Lung (tissue), 11 donors: ENCODE measurements at regions not wholly inside any gene's neighbourhood (a gene's known extent, or its start where the extent isn't known, plus 50 kb on each side); places are given as distances from the start of the nearest gene placed in this dataset.

ENCODE experiments used
- ATAC-seq: fragments of 200-7000 bp; cut with Tn5 transposase; one replicate; pipeline ENCODE4 v1.9.1; 2020; ENCODE audit warnings: moderate number of reproducible peaks; ENCODE audit not compliant: insufficient read depth, low FRiP score
- DNase-seq, 3 donors: peaks; one replicate each; pipeline ENCODE4 v3.0.0-alpha.2; 2013 to 2017
- H3K27ac ChIP-seq, 2 donors: one replicate each; pipeline ENCODE4 v1.5.1; 2013; ENCODE audit warnings: mild to moderate bottlenecking in 2 of 2, moderate library complexity in 2 of 2, control low read depth in 1 of 2, inconsistent platforms in 1 of 2, low read depth in 1 of 2, low read length in 1 of 2
- H3K27me3 ChIP-seq, 3 donors: one replicate each; pipeline ENCODE4 v1.5.1; 2013; ENCODE audit warnings: low read length in 2 of 3; ENCODE audit not compliant: control insufficient read depth in 3 of 3, insufficient read depth in 3 of 3
- H3K36me3 ChIP-seq, 4 donors: one replicate each; pipeline ENCODE4 v1.5.1; 2013; ENCODE audit warnings: low read length in 4 of 4, mild to moderate bottlenecking in 1 of 4, moderate library complexity in 1 of 4; ENCODE audit not compliant: control insufficient read depth in 4 of 4, insufficient read depth in 4 of 4
- H3K4me1 ChIP-seq, 5 donors: one replicate each; pipeline ENCODE4 v1.5.1; 2013; ENCODE audit warnings: low read length in 5 of 5, mild to moderate bottlenecking in 2 of 5, moderate library complexity in 1 of 5; ENCODE audit not compliant: control insufficient read depth in 5 of 5, insufficient read depth in 5 of 5
- H3K4me3 ChIP-seq: one replicate; pipeline ENCODE4 v1.5.1; 2013; ENCODE audit warnings: mild to moderate bottlenecking, control low read depth, moderate library complexity
- H3K9ac ChIP-seq, 2 donors: one replicate each; pipeline ENCODE4 v1.5.1; 2013; ENCODE audit warnings: low read length in 2 of 2, control low read depth in 1 of 2; ENCODE audit not compliant: insufficient read depth in 1 of 2
- H3K9me3 ChIP-seq, 4 donors: one replicate each; pipeline ENCODE4 v1.5.1; 2013; ENCODE audit warnings: low read length in 3 of 4, mild to moderate bottlenecking in 1 of 4, moderate library complexity in 1 of 4; ENCODE audit not compliant: control insufficient read depth in 4 of 4, insufficient read depth in 3 of 4
- WGBS, 2 donors: extraction: QIAGEN DNeasy Blood & Tissue Kit; methylation state at CpG; one replicate each; pipeline ENCODE4 v1.1.7; 2013; 5-methylcytosine and 5-hydroxymethylcytosine counted together
- TF ChIP-seq, protein P1 (sequence below): IDR thresholded peaks from 2 replicates; pipeline ENCODE4 v1.5.1; 2012; ENCODE audit warnings: mild to moderate bottlenecking; ENCODE audit errors: control extremely low read depth, extremely low read depth
- donor health status: control.
- donor health status: control.
- donor health status: Bipolar disorder and iron deficiency.
- donor health status: healthy.
- donor health status: DM: yes; HTN: yes; CAD: no.

DNA sequence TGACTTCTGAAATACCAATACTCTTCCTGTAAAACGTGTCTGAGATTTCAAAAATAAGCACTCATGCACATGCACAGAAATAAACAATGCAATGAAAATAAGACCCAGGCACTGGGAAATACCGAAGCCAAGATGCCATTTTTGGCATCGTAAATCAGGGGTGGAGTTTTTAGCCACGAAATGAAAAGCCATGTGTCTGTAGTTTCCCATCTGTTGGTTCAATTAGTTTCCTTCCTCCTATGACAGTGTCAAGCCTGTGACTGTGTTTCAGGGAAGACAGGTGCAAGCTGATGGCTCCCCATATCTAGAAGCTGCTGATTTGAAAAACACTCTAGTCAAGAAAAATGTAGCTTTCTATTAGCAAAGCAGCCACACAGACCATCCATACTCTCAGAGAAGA lies 480.4 kb upstream of the CAMK1G start:
- H3K27ac ChIP-seq, result no peak overlapping the region
- H3K4me1 ChIP-seq, result peaks cover 0 to 3% (median 0%) of the 10 kb centered on the region in 5 donors
- no peak for ATAC-seq
- TF ChIP-seq, protein P1, sequence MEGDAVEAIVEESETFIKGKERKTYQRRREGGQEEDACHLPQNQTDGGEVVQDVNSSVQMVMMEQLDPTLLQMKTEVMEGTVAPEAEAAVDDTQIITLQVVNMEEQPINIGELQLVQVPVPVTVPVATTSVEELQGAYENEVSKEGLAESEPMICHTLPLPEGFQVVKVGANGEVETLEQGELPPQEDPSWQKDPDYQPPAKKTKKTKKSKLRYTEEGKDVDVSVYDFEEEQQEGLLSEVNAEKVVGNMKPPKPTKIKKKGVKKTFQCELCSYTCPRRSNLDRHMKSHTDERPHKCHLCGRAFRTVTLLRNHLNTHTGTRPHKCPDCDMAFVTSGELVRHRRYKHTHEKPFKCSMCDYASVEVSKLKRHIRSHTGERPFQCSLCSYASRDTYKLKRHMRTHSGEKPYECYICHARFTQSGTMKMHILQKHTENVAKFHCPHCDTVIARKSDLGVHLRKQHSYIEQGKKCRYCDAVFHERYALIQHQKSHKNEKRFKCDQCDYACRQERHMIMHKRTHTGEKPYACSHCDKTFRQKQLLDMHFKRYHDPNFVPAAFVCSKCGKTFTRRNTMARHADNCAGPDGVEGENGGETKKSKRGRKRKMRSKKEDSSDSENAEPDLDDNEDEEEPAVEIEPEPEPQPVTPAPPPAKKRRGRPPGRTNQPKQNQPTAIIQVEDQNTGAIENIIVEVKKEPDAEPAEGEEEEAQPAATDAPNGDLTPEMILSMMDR, result no peak
- H3K9ac ChIP-seq, result no peak overlapping the region
- H3K9me3 ChIP-seq, result no peaks in the 10 kb centered on the region
- no peaks in the 10 kb centered on the region for H3K27me3 ChIP-seq
- no peak overlapping the region for H3K4me3 ChIP-seq
- DNase-seq, result no peak
- WGBS, 2 donors, result 20 to 30% methylated on average over 4 of the region's 4 CpGs
- H3K36me3 ChIP-seq, result no peaks in the 10 kb centered on the region

DNA sequence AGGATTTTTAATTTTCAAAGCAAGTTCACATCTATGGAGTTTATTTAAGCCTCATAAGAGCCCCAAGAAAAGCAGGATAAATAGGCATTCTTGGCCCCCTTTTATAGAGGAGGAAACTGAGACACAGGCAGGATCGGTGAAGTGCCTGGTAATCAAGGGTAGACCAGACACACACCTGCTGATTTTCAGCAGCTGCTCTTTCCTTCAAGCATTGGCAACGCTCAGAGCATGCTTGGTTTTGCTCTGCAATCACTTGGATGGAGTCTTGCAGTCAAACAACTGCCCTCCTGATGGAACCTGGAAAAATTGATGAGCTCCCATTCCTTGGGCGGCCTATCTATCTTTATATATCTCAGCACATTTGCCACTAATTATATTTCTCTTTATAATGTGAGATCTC lies 478.9 kb upstream of the CAMK1G start:
- Histone ChIP-seq H3K9me3 (no peaks in the 10 kb centered on the region), H3K27ac (no peak overlapping the region), H3K36me3 (no peaks in the 10 kb centered on the region), H3K4me1 (peaks cover 0 to 3% (median 0%) of the 10 kb centered on the region in 5 donors), H3K4me3 (no peak overlapping the region), H3K27me3 (no peaks in the 10 kb centered on the region), H3K9ac (no peak overlapping the region)
- DNase-seq (no peak), ATAC-seq (no peak)
- TF ChIP-seq, protein P1, result no peak
- WGBS, 2 donors, result 69 to 88% methylated on average over 3 of the region's 3 CpGs

DNA sequence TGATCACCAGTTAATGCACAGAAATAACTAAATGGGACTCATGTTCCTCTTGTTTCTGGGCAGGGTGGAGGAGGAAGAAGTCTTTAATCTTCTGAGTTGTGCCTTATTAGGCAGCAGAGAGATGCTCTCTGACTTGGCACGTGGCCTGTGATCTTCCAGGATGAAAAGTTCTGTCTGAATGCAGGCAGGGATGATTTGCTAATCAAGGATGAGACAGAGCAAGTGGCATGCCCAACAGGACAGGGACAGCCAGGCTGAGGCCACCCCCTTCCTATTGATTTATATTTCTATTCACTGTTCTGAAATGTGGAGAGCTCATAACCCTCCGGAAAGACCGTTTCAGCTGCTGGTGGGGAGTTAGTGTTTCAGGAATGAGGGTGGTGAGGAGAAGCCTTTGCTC lies 477.8 kb upstream of the CAMK1G start:
- TF ChIP-seq, protein P1, result no peak
- Histone ChIP-seq H3K4me3 (no peak overlapping the region), H3K9me3 (no peaks in the 10 kb centered on the region), H3K9ac (no peak overlapping the region), H3K4me1 (peaks cover 0 to 3% (median 0%) of the 10 kb centered on the region in 5 donors), H3K36me3 (no peaks in the 10 kb centered on the region), H3K27ac (no peak overlapping the region), H3K27me3 (no peaks in the 10 kb centered on the region)
- WGBS, 2 donors, result 63 to 80% methylated on average over 3 of the region's 3 CpGs
- DNase-seq, result no peak
- ATAC-seq, result no peak

DNA sequence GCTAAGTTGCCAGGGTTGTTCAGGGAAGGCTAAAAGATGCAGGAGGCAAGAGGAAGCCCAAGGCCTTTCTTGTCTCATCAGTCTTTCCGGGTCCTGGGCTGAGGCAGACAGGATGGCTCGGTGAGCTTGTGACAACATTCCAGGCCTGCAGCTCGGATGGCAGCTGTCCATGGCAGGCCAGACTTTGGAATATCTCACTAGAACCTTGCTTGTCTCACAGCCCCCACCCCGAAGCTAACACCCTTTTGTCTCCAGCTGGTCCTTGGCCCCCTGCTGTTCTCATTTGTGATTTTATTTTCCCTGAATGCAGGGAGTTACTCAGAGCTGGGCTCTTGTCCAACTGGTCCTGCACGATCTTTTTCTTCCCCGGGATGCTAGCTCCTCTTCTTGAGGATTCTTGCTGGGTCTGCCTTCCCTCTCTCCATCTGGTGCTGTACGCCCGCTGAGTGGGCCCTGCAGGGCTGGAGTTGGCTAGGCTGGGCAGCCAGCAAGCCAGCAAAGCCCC lies 477.2 kb upstream of the CAMK1G start:
- Histone ChIP-seq H3K4me1 (peaks cover 0 to 3% (median 0%) of the 10 kb centered on the region in 5 donors), H3K27me3 (no peaks in the 10 kb centered on the region), H3K36me3 (no peaks in the 10 kb centered on the region), H3K9ac (no peak overlapping the region), H3K4me3 (no peak overlapping the region), H3K9me3 (no peaks in the 10 kb centered on the region), H3K27ac (no peak overlapping the region)
- peak; percentile 30 to 63 (median 36) for DNase-seq
- TF ChIP-seq, protein P1, result no peak
- whole genome bisulfite sequencing, 2 donors, result 53 to 70% methylated on average over 8 of the region's 8 CpGs
- no peak for ATAC-seq
